DMS53 treated with DMSO at 0.1 percent for 48 hours (cell line): ENCODE measurements at regions not wholly inside any gene's neighbourhood (a gene's known extent, or its start where the extent isn't known, plus 50 kb on each side); places are given as distances from the start of the nearest gene placed in this dataset.
"Not testable (repeated sequence)": the region's sequence is repeated elsewhere in the genome, so short reads cannot be mapped to it uniquely, and the experiment has no call there.

Experiments used
- DNase-seq: peaks from one replicate; lab custom pipeline; 2025; ENCODE audit not compliant: unreplicated experiment; lab: John Stamatoyannopoulos, UW

DNA sequence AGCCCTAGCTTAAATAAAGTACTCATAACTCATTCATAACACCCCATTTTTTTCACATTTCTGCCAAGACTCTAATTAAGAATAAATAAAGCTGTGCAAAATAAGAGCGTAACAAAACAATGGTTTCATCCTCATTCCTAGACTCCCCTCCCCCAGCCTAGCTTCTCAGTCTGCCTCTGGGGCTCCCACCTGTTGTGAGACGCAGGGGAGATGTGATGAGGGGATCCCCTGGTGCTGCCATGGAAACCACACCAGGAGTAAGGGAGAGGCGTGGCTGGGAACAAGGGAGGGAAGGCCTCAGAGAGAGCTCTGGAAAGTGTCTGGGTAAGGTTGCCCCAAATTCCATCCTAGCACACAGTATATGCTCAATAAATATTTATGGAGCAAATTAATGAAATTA lies 93.3 kb upstream of the USP29 start:
- no peak for DNase-seq

DNA sequence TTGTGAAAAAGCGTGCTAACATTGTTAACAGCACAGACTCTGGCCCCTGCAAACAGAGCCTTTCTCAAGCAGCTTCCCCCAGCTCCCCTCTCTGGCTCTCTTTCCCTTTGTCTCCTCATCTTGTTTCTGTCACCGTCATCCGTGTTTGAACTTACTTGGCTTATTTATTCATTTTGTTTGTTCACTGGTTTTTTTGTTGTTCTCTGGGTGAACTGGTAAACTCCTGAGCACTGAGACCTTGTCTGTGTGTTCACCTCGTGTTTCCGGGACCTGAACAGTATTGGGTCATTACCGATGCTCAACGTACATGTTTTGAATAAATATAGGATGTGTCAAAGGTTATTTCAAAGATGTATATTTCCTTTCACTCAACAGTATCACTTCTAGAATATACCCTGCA lies 92.4 kb upstream of the USP29 start:
- DNase-seq, result no peak

DNA sequence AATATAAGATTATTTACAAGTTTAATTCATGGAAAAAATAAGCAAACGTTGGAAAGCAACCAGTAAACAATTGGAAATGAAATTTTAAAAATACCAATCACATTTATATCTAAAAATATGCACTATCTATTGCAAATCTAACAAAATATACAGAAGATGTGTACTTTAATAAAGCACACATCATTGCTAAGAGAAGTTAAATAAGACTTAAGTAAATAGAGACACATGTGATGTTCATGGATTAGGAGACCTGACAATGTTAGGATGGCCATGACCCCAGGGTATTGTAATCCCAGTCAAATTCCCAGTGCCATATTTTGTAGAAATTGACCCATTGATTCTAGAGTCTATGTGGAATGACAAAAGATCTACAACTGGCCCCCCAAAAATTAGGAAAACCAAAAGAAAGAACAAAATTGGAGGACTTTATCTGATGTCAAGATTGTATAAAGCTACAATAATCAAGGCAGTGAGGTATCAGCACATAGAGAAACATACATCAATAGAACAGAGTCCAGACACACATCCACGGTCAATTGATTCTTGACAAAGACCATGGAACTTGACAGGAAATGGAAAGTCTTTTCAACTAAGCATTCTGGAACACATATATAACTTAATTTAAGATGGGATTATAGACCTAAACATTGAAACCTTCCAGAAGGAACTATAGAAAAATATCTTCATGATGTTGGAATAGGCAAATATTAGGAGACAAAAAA lies 90.8 kb upstream of the USP29 start:
- DNase-seq, result no peak

DNA sequence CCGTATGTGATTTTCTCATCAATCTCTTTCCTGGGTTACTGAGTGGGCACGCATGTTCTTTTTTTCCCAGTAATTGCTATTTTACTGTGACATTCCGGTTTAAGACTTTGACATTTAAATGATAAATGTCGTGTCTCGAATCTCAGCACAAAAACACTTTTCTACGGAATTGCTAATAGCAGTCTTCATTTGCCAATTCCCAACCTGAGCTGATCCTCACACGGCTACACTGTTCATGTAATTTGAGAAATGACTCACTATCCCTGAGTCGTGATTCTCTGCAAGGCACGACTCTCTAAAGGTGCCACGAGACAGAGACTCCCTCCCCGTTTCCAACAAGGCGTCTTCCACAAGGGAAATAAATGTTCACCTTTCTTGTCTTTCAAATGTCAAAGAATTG lies 88.7 kb upstream of the USP29 start:
- DNase-seq, result no peak

DNA sequence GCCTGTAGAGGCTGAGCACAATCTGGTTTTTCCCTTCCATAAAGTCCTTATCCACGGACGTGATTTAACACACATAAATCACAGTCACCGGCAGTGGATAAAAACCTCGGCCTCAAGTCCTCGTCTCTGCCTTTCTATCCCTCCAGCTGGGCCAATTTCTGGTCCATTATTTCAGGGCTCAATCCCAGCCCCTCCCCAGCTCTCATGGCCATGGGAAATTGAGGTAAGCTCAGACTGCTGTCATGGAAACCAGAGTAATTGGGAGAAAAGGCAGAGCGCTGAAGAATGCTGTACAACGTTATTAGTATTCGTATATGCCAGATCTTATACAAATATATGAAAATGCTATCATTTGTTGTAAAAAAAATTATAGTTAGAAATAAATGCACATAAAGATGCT lies 86.2 kb upstream of the USP29 start:
- DNase-seq, result no peak

DNA sequence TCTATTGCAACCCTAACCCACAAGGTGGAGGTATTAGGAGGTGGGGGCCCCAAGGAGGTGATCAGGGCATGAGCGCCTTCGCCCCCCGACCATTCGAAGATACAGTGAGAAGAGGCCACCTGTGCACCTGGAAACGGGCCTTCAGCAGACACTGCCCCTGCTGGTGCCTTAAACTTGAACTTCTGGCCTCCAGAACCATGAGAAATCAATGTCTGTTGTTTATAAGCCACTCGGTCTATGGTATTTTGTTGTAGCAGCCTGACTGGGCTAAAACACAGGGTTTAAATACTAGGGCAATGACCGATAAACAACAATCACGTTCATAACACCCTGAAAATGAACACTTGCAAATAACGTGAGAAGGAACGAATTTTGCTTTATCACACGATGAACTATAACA lies 85.2 kb upstream of the USP29 start:
- no peak for DNase-seq

DNA sequence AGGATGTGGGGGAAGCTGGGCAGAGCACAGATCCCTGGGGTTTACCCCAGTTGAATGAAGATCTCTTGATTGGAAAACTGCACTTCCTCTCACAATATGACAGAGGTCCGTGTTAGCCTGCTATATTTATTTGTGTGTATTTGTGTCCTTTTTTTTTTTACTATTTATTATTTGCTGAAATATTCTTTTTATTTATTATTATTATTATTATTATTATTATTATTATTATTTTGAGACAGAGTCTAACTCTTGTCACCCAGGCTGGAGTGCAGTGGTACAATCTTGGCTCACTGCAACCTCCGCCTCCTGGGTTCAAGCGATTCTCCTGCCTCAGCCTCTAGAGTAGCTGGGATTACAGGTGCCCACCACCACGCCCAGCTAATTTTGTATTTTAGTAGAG lies 84.0 kb upstream of the USP29 start:
- DNase-seq, result not testable (repeated sequence)

DNA sequence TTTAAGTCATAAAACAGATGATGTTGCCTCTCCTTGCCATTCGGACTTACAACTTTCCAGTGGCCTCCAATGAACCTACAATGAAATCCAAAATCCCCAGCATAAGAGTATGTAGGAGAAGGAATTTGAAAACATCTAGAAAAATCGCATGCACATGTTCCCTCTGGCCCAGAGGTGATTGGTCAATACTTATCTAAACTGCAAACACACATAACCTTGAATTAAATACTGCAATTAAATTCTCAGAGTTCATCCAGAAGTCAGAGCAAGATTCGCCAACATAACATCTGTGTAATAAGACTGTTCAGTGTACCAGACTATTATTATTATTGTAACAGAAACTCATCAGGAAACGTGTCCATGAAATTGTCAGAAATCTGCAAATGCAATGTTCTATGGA lies 82.2 kb upstream of the USP29 start:
- DNase-seq, result no peak

DNA sequence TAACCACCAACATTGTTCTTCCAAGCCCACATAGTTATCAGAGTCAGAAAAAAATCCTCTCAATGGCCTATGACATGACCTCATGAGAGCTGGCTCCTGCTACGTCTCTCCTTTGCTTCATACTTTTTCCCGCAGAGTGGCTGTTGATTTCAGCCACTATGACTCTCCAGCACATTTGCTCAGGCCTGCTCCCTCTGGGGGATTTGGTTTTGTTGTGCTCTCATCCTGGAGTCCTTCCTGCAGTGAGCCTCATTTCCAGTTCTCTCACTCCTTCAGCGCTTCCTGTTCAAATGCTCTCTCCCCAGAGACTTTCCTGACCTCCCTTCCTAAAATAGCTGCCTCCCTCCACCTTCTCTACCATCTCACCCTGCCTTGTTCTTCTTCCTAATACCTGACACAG lies 72.0 kb upstream of the USP29 start:
- DNase-seq, result no peak

DNA sequence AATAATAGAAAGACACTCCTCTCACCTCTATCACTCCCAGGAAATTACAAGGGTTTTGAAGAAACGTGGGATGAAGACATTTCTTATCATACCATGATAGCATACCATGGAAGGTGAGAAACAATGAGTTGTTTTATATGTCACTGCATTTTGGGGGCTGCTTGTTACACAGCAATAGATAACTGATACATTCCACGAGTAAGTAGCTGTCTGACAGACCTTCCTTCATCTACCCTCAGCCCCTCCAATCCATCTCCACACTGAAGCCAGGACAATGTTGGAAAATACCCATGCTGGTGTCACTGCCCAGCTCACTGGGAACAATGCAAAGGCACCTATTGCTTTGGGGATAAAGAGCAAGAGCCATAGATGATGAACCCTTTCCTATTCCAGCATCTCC lies 68.9 kb upstream of the USP29 start:
- DNase-seq, result no peak

DNA sequence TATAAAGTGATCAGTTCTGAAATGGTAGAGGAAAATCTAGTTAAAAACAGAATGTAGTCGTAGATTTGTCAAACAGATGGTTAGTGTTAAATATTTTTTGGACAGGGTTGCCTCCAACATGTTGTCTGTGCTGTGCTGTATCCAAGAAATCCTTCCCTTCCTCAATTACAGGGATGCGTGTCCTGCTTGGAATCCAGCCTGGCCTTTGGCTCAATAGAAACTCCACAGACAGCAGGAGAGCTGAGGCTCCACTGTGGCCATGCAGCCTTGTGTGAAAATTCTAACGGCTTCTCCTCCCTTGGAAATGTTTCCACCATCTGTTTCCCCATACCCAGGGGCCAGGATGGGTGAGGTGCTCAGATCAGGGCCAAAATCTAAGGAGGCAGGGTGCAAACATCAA lies 67.7 kb upstream of the USP29 start:
- DNase-seq, result no peak

DNA sequence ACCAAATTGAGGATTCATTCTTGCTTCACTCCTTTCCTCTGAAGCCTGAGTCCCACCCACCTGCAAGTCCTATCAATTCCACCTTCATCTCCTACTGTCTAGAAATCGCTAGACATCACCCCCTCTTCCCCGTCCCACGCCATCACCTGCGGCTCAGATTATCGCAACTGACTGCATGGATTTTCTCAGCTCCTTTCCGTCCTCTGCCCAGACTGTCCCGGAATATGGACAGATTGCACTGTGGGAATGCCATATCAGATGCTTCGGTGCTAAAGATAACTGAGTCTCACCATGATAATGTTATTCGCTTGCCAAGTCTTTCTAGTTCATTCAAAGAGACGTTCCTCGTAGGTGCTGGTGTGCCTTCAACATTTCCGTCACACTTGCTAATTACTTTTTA lies 66.4 kb upstream of the USP29 start:
- DNase-seq, result no peak

DNA sequence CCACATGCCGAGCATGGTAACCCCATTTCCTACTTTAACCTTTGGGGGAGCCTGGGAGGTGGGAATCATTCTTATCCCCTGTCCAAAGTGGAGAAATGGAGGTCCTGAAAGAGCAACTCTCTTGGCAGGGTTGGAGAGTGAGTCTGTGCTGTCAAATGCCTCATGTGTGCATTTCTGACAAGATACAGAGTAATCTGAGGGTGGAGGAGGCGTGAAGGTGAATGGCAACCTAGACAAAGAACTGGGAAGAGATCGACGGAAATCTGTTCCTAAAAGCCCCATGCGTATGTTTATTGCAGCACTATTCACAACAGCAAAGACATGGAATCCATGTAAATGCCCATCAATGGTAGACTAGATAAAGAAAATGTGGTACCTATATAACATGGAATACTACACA lies 63.8 kb upstream of the USP29 start:
- DNase-seq, result no peak

DNA sequence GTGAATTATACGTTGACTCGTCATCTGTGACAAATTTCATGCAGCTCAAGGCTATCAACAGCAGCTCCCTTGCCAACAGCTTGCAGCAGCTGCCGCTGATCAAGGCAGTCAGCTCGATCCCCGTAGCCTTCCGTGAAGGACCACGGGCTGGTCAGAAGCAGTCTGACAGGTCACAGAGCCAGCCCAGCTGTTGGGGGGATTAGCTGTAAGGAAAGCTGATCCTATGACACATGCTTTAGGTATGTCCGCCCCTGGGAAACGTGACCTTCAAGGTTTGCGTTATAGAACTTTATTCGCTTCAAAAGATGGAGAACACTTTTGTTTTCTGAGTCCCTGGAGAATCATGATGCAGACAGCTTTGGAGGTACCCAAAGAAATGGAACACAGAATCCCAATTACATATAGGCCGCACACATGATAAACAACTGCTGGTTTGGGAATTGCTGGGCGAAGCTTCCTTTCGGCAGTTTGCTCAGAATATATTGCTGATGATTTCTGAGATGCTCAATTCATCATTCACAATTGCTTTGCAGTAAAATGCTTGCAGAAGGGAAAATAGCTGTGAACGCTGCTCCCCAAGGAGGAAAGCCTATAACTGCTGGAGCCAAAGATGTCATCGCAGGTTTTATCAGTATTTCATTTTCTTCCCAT lies 62.6 kb upstream of the USP29 start:
- DNase-seq, result no peak

DNA sequence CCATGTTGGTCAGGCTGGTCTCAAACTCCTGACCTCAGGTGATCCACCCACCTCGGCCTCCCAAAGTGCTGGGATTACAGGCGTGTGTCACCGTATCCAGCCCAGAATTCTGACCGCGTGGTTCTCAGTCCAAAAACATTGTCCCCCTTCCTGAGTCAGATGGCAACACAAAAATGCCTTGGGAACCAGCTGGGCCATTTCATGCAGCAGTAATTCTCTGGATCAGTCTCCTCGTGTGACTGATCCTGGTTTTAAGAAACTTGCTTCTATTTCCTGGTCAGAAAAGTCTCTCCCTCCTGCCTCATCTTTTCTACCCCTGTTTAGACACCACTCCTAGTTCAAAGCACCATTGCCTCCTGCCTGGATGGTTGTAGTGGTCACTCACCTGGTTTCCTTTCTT lies 60.9 kb upstream of the USP29 start:
- no peak for DNase-seq

DNA sequence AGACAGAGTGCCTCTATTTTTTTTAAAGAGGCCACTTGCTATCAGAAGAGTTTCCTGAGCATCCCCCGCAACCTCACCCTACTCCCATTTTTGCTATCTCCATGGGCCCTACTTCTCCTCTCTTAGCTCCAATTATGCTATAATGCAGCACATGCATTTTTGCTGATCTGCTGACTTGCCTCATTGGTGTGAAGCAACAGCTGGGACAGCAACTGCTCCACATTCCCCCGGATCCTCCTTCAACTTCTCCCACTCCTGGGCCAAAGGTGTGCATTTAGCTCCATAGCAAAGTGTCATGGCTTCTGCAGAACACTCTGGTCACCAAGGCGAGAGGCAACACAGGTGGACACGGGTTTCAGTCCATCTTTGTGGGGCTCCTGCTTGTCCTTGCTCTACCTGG lies 56.7 kb upstream of the USP29 start:
- DNase-seq, result no peak

DNA sequence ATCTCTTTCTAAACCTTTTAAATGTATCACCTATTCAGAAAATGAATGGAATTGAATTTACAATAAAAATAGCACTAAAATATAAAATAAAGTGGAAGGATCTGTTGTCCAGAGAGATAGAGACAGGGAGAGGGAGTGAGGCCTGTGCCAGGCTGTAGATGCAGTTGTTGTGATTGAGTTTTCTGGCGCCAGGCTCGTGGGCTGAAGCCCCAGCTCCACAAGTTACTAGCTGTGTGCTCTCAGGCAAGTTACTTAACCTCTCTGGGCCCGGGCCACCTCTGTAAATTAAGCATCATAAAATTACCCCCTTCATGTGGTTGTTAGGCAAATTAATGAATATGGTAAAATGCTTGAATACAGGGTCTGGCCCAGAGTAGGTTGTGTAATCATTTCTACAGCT lies 52.3 kb upstream of the USP29 start:
- no peak for DNase-seq

DNA sequence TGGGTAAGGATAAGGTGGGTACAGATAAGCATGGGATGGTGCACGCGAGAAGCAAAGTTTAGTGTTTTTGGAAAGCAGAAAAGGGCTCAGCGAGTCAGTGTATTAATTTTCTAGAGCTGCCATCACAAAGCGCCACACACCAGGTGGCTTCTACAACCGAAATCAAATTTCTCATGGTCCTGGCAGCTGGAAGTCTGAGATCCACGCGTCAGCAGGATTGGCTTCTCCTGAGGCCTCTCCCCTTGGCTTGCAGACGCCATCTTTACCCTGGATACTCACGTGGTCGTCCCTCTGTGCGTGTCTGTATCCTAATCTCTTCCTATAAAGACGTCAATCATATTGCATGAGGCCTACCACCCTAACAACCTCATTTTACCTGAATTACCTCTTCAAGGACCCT lies 51.5 kb upstream of the USP29 start:
- no peak for DNase-seq

DNA sequence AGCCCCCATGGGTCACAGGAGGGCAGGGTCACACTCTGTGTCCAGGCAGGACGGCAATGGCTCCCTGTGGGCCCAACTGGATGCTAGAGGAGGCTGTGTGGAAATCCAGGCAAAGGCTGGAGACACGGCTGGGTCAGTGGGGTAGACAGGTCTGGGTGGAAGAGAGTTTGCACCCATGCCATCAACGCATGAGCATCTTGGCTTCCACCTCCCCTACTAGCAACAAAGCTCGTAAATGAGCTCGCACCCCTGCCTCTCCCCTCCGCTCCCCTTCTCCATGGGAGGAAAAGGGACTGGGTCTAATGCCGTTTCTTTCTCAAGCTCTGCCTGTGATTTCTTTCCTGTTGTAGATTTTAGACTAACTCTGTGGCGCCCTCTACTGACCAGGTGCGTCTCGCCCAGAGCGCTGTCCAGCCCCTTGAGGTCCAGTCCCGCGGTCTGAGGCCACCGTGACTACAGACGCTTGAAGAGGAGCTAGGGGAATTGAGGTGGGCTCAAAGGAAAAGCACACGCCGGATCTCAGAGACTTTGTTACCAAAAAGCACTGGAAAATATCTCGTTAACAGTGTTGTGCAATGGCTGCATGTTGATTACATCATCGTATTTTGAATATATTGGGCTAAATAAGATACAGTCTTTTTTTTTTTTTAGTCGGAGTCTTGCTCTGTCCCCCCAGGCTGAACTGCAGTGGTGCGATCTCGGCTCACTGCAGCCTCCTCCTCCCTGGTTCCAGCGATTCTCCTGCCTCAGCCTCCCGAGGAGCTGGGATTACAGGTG lies 50.7 kb upstream of the USP29 start:
- DNase-seq, result no peak
